Kidney capillary endothelial cell (primary cell): ENCODE measurements at regions not wholly inside any gene's neighbourhood (a gene's known extent, or its start where the extent isn't known, plus 50 kb on each side); places are given as distances from the start of the nearest gene placed in this dataset.

ENCODE experiments used
- DNase-seq: peaks from one replicate; pipeline ENCODE4 v3.0.0-alpha.2; 2018; ENCODE audit warnings: low spot score

DNA sequence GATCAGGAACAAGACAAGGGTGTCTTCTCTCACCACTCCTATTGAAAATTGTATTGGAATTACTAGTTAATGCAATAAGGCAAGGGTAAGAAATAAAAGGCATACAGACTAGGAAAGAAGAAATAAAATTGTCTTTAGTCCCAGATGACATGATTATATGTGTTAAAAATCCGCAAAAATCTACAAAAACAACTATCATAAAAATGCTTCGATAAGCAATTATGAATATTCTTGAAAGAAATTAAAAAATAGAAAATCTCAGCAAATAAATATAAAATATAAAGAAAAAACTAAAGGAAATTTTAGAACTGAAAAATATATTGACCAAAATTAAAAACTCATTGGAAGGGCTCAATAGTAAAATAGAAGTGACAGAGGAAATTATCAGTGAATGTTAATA lies 243.3 kb downstream of the ZNF674 start:
- no peak for DNase-seq

DNA sequence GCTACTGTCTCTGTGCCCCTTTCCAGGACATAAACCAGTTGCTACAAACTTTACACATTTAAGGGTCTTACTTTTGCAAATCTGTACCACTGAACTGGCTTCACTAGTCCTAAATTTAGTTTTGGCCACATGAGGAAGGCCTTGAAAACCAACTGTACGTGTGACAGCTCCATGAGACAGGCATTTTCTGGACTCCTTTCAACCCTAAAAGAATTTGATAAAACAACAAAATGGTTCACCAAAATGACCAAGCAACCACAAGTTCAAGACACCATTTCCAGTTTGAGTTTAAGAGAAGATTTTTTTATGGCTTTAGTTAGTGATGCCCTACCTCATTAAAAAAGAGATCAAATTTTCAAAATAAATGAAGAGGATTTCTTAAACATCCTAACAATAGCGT lies 246.4 kb downstream of the ZNF674 start:
- DNase-seq: no peak

DNA sequence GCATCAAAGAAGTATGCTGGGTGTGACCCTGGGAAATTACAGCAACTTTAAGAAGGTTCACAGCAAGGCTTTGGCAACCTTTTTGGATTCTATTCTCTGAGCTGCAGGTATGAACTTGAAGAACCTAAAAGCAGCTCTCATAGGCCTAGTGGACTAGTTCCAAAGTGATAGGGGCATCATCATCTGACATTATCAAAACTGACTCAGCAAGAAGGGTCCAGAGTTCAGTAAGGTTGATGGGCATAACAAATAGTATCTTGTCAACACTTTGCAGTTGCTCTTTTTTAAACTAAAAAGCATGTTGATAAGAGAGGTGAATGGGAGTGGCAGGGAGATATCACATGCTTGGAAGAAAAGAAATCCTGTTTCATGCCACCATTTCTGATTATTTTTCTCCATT lies 249.3 kb downstream of the ZNF674 start:
- no peak for DNase-seq

DNA sequence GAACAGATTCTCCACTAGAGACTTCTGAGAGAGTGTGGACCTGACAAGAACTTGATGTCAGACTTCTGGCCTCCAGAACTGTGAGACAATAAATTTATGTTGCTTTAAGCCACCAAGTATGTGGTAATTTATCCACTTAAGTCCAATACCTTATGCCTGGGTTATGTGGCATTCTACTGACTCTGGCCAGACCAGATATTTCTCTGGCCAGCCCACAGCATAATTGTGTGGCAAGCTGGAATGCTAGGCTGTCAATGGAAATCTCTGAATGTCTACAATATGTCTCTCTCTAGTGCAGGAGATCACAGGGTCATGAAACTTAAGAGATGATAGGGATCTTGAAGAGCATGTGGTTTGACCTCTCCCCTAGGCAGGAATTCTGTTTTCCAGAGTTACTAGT lies 251.0 kb downstream of the ZNF674 start:
- no peak for DNase-seq

DNA sequence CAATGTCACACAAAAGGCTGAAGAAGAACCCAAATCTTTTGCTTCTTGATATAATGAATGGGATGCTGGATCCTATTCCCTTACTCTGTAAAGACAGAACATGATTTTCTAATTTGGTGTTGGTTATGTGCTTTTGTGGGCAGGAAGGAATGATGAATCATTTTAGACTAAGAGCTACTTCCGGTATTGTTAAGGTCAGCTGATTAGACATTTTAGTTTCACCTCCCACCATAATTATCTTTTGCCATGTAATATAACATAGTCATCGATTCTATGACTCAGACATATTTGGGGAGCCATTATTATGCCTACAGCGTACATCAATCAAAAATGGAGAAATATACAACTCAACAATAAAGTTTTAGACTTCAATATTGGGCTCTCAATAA lies 265.3 kb downstream of the ZNF674 start:
- peak; percentile 44 for DNase-seq

DNA sequence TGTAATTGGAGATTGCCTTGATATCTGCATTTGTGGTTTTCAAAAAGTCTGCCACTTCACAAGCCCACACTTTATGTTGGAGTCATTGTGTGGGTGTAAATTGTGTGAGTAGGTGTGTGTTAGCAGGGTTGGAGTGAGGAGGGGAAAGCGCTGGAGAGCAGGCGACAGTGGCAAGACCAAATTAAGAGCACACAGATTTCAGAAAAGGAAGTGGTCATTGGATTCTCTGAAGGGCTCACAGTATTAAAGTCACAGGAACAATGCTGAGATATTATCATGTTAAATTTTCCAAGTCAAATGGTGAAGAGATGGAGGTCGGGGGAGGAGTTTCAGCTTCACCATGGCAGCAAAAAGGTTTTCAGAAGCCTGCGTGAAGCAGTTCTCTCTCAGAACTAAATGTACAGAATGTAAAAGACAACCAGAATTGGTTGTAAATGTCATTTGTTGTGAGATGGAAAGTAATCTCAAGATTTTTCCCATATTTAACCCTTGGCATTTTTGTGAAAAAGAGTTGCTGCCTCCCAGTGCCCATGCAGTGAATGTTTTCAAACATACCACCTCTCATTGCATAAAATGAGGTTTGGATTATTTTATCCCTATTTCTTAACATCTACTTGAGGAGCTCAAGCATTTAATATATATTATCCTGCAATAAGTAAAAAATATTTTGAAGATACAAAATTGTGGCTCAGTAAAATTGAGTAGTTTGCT lies 265.9 kb downstream of the ZNF674 start:
- no peak for DNase-seq

DNA sequence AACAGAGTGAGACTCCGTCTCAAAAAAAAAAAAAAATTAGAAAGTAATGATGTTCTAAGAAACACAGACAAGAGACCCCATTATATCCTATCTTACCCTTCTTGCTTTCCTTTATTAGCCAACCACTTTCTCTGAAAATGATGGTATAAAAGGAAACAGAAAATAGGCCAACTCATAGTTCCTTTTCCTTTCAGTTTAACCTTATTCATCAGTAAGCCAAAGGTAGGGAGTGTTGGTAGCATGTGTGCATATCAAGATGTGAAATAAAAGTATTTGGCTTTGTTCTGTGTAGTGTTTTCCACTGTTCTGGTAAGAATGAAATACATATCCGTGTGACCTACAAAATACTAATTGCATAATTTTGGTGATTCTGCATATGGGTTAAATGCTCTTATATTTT lies 266.6 kb downstream of the ZNF674 start:
- no peak for DNase-seq

DNA sequence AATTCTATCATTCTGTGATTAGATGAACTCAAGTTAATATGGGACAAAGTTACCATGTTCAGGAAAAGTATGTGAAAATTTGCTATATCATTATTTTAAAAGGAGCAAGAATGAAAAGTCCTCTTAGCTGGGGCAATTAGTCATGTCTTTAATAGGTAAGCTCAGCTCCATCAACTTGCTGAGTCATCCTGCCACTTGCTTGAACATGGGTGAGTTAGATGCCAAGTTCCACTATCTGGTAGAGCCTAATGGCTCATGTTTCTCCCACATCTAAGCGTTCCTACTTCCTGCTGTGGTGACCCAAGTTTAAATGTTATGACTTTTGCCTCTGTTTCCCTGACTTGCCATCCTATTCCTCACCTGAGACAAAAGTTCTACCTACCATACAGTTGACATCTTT lies 276.8 kb downstream of the ZNF674 start:
- no peak for DNase-seq

DNA sequence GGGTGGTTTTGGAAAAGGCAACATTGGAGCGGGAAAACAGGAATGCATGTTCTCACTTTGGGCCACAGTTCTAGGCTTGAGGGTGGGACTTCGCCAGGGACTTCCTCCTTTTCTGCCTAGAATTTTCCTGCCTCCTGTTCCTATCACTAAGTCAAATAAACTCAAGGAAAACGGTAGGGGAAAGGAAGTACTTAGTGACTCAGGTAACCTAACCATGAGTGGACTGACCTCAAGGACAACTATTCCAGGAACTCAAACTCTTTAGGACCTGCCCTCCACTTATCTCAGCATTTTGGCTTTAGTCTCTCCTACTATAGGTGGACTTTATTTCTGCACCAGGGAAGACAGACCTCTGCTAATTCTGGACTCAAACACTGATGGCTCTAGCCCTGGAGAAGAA lies 281.7 kb downstream of the ZNF674 start:
- no peak for DNase-seq

DNA sequence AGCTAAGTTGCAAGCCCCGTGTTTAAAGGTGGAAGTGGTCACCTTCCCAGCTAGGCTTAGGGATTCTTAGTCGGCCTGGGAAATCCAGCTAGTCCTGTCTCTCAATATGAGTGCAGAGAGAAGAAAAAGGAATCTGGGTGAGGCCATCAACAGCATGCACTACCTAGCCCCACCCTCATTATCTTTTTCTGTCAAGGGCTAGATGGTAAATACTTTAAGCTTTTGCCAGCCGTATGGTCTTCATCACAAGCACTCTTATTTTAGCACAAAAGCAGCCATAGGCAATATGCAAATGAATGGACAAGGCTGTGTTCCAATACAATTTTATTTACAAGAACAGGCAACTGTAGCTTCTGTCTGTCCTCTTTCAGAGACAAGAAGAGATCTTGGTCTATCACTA lies 282.9 kb downstream of the ZNF674 start:
- no peak for DNase-seq

DNA sequence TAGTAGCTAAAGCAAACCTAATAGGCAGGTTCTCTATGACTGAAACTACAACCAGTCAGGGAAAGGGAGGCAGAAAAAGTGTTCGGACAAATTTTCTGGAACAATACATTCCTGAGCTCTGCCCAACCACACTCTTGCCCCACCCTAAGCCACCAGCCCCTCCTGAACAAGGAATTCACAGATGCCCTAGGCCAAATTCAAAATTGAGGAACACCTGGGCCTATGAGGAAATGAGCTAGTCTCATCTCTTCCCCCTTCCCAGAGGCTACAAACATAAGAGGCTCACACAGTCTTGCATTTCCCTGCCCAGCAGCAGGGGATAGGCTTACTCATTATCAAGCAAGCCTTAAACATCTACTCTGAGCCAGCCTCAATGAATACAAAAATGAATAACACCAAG lies 284.7 kb downstream of the ZNF674 start:
- no peak for DNase-seq

DNA sequence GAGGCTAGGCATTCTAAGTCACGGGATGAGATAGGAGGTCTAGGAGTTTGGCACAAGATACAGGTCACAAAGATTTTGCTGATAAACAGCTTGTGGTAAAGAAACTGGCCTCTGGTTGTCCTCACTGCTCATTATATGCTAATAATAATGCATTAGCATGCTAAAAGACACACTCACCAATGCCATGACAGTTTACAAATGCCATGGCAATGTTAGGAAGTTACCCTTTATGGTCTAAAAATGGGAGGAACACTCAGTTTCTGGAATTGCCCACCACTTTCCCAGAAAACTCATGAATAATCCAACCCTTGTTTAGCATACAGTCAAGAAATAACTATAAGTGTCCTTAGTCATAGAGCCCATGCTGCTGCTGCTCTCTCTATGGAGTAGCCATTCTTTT lies 286.9 kb downstream of the ZNF674 start:
- no peak for DNase-seq

DNA sequence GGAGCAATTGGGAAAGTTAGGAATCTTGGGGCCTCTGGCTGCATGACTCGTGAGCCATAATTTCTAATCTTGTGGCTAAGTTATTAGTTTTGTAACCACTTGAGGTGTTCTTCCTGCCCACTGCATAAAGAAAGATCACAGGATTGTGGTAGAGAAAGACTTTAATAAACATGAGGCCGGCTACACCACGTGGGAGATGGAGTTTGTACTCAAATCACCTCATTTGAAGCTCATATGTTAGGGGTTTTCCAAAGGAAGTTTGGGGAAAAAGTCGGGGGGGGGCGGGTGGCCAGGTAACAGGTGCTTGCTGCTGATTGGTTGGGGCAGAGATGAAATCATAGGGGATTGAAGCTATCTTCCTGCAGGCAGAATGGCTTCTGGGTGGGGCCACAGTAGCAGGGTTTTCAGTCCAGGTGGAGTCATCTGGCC lies 287.8 kb downstream of the ZNF674 start:
- no peak for DNase-seq

DNA sequence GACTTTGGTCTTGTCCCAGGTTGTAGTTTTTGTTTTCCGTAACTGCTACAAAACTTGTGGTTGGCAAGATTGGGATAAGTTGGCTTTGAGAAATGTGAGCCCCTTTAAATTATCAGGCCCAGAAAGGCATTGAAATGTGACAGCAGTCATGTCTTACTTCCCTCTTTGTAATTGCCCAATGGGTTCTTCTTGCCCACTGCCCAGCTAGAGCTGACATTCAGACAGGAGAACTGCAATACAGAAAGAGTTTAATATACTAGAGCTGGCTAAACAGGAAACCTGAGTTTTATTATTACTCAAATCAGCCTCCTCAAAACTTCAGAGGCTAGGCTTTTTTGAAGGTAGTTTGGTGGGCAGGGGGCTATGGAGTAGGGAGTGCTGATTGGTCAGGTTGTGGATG lies 288.3 kb downstream of the ZNF674 start:
- no peak for DNase-seq

DNA sequence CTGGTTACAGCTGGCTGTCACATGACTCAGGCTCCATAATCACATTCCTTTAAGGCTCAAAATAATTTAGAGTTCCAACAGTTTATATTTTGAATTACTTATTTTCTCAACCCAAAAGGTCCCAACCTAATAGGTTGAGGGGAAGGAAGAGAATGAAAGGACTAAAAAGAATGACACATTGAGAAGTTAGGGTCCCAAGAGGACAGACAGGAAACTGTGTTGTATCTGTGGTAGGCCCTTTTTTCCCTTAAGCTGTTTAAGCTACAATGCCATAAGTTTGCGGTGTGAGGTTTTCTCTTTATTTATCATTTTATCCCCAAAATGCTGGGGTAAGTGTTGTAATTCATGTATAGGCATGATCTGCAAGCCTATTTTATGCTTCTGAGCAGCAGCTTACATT lies 290.2 kb downstream of the ZNF674 start:
- no peak for DNase-seq

DNA sequence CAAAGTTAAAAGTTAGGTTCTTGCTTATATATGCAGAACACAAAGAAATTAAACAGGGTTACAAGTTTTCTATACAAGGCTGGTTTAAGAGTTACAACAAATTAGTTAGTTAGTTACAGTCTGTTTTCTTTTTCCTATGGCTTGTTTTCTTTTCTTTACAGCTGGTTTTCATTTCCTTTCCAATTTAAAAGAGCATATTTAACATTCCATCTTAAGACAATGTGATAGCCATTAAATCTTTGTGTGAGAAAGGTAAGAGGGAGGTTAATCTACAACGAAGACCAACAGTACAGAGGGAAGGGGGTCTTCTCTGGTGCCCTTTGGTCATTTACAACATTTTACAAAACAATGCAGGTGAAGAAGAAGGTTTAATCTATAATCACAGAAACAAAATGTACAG lies 290.6 kb downstream of the ZNF674 start:
- DNase-seq: no peak

DNA sequence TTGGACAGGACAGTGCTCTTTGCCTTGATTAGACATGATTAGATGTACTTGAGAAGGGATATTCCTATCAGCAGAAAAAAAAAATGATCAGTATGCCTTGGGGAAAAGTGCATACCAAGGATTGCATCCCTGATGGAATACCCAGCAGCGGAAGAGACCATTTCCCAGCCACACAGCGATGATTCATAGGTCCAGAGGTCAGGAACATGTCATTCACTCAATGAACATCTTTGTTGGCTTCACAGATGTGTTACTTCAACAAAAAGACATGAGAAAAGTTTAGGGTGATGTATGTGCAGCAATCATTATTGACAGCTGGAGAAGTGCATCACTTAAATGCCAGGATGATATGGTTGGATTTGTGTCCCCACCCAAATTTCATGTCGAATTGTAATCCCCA lies 293.5 kb downstream of the ZNF674 start:
- DNase-seq: no peak

DNA sequence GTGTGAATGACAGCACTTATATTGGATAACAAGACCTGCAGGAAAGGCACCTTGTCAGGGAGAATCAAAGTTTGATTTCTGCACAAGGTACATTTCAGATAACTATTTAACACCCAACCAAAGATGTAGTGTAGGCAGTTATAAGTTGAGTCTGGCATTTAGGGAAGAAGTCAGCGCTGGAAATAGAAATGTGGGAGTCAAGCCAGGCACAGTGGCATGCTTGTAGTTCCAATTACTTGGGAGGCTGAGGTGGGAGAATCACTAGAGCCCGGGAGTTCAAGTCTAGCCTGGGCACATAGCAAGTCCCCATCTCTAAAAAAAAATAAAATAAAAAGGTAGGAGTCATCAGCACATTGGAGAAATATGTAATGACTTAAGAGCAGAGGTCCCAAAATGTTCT lies 295.1 kb downstream of the ZNF674 start:
- no peak for DNase-seq

DNA sequence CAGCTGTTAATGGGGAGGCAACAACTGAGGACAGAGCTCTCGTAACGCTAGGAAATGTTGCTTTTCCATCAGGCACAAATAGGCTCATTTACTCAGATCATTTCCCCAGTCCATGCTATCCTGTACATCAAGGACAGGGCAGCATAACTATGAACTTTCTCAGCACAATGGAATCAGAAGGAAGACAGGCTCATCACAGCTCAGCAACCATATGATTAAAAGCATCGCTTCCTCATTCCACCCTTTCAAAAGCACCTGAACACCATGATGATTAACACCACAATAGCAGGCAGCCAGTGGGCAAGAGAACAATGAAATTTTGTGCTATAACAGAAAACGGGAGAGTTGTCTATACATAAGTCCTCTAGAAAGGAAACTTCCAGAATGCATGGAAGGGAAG lies 297.8 kb downstream of the ZNF674 start:
- no peak for DNase-seq

DNA sequence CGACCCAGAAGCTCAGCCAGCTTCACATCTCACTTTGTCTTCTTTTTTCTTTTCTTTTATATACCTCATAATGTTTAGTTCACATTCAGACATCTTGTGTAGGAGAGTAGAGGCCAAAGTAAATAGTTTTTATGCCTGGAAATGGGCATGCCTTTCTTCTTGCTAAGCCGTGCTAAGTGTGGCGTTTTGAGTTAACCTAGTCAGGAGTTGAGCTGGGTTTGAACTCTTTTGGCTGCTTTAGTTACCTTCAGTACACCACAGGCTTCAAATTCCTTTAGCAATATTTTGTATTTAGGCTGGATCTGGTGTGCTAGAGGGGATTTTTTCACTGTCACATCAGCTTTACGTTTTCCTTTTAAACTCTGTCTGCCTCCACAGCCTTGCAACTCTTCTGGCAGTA lies 300.8 kb downstream of the ZNF674 start:
- DNase-seq: no peak

DNA sequence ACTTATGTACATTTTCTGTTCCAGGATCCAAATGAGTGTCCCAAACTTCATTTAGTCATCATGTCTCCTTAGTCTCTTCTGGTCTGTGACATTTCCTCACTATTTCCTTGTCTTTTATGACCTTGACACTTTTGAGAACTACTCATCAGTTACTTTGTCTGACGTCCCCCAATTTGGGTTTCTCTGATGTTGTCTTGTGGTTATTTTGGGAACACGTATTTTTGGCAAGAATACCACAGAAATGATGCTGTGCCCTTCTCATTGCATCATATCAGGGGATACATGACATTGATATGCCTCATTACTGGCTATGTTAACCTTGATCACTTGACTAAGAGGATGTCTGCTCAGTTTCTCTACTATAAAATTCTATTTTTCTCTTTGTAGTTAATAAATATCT lies 308.8 kb downstream of the ZNF674 start:
- no peak for DNase-seq

DNA sequence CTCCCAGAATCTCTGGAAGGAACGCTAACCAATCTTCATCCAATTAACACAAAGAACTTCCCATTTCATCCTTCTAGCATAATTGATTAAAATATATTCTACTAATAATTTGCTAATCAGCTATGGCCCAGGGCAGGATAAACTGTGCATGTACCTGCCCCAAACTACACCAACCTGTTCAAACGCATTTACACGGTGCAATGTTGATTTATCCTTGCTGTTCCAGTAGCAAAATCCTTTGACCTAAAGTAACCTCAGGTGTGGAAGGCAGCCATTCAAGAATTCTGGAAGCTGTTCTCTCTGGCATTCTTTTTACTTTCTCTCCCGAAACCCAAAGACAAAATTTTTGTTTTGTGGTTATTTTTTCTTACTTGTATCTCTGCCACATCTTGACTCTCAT lies 309.4 kb downstream of the ZNF674 start:
- DNase-seq: no peak

DNA sequence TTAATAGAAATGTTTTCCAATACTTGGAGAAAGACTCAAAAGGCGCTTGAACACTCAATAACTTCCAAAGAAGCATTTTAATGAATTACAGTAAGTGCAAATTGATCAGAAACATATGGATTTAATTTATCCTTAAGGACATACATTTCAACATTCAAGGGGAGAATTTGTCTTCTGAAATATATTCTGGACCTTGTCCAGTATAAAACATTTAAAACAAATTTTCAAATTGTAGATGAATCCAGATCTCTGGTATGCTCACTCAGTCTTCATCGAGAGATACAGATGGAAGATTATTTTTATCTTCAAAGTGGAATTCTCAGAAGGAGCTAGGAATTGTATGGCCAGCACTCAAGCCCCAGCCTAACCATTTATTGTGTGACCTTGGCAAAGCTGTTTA lies 310.4 kb downstream of the ZNF674 start:
- DNase-seq: no peak

DNA sequence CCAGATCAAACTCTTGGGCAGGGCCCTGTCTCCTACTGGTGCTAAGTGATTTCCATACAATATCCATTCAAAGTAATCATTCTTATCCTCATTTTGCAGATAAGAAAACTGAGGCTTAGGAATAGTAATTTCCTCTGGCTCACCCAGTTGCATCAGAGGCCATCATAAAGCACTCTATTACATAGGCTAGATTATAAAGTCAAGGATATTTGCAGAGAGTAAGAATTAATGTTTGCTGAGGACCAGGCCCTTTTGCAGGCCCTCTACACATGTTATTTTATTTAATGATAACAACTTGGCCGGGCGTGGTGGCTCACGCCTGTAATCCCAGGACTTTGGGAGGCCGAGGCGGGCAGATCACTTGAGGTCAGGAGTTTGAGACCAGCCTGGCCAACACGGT lies 316.8 kb downstream of the ZNF674 start:
- DNase-seq: no peak

DNA sequence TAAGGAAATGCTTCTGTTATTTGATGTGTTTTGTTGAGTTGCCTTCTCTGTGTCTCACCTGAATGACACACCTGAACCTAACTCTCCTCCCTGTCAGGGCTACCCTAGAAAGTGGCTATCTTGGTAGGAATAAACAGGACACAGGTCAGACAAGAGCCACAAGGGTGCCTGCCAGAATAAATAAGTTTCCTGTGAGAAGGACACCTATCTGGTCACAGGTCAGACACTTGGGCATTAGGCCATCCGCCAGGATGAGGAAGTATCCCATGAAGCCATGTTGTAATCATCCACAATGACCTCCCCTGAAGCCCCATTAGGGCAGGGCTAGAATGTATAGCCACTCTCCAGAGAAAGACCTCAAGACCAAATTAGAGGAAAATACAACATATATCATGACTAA lies 318.8 kb downstream of the ZNF674 start:
- DNase-seq: no peak
